Skeletal muscle tissue (tissue), 3 donors: ENCODE measurements at regions not wholly inside any gene's neighbourhood (a gene's known extent, or its start where the extent isn't known, plus 50 kb on each side); places are given as distances from the start of the nearest gene placed in this dataset.

Experiments used
- H3K27ac ChIP-seq: one replicate; pipeline ENCODE4 v1.7.0; 2013; ENCODE audit warnings: mild to moderate bottlenecking, low read depth, low read length, inconsistent platforms
- H3K27me3 ChIP-seq, 3 donors: one replicate each; pipeline ENCODE4 v1.7.0; 2013; ENCODE audit warnings: low read length in 3 of 3; ENCODE audit not compliant: control insufficient read depth in 3 of 3, insufficient read depth in 3 of 3
- H3K36me3 ChIP-seq, 3 donors: one replicate each; pipeline ENCODE4 v1.7.0; 2013; ENCODE audit warnings: low read length in 3 of 3; ENCODE audit not compliant: control insufficient read depth in 3 of 3, insufficient read depth in 3 of 3
- H3K4me1 ChIP-seq, 3 donors: one replicate each; pipeline ENCODE4 v1.7.0; 2013; ENCODE audit warnings: low read length in 3 of 3, mild to moderate bottlenecking in 3 of 3; ENCODE audit not compliant: control insufficient read depth in 3 of 3, insufficient read depth in 3 of 3
- H3K4me3 ChIP-seq, 3 donors: one replicate each; pipeline ENCODE4 v1.7.0; 2013; ENCODE audit warnings: low read length in 3 of 3
- H3K9ac ChIP-seq, 3 donors: one replicate each; pipeline ENCODE4 v1.7.0; 2013; ENCODE audit warnings: low read length in 3 of 3, mild to moderate bottlenecking in 3 of 3, moderate library complexity in 2 of 3, low read depth in 1 of 3
- H3K9me3 ChIP-seq, 3 donors: one replicate each; pipeline ENCODE4 v1.7.0; 2013; ENCODE audit warnings: low read length in 3 of 3; ENCODE audit not compliant: control insufficient read depth in 3 of 3
- donor health status: Osteomylitis.

DNA sequence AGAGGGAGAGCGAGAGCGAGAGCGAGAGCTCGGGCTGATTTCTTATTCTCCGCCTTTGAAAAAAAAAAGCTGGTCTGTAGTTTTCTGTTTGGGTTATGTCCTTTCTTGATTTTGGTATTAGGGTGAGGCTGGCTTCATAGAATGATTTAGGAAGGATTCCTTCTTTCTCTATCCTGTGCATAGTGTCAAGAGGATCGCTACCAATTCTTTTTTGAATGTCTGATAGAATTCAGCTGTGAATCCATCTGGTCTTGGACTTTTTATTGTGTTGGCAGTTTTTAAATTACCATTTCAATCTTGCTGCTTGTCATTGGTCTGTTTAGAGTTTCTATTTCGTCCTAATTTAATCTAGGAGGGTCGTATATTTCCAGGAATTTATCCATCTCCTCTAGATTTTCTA is 1414.6 kb upstream of the MIR17HG start:
- Histone ChIP-seq H3K4me1 (no peaks in the 10 kb centered on the region), H3K27me3 (no peaks in the 10 kb centered on the region), H3K9me3 (no peaks in the 10 kb centered on the region), H3K4me3 (no peak overlapping the region), H3K36me3 (no peaks in the 10 kb centered on the region), H3K9ac (no peak overlapping the region), H3K27ac (no peak overlapping the region)

DNA sequence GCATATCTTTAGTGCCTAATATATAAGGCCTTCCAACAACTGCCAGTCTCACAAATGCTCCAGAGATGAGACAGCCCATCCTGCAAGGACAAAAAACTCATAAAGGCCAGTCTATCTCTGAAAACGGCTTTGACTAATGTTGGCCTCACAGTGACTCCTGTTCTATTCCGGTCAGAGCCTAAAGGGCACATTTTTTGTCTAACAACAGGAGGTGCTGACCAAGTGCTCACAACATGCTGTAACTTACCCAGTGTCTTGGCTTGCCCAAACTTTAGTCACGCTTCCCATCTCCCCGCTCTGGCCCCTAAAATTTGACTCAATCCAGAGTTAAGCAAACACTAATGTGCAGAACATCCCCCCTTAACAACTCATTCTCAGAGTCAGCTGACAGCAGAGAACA is 1411.2 kb upstream of the MIR17HG start:
- Histone ChIP-seq H3K9me3 (no peaks in the 10 kb centered on the region), H3K27ac (no peak overlapping the region), H3K4me3 (no peak overlapping the region), H3K4me1 (no peaks in the 10 kb centered on the region), H3K27me3 (no peaks in the 10 kb centered on the region), H3K36me3 (no peaks in the 10 kb centered on the region), H3K9ac (no peak overlapping the region)

DNA sequence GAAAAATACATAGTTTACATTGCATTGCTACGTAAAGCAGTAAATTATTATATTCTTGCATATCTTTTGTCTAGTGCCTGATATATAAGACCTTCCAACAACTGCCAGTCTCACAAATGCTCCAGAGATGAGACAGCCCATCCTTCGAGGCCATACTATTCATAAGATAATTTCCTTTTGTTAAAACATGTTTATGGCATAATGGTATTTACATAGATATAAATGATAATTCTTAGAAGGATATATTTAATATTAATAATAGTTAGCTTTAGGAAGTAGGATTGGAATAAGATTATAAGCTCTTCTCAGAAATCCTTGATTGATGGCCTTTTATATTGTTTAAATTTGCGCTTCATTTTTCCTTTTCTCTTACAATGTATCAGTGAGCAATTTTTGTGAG is 1410.1 kb upstream of the MIR17HG start:
- no peaks in the 10 kb centered on the region for H3K27me3 ChIP-seq
- H3K36me3 ChIP-seq = no peaks in the 10 kb centered on the region
- no peaks in the 10 kb centered on the region for H3K9me3 ChIP-seq
- H3K27ac ChIP-seq = no peak overlapping the region
- no peaks in the 10 kb centered on the region for H3K4me1 ChIP-seq
- H3K9ac ChIP-seq = no peak overlapping the region
- H3K4me3 ChIP-seq = no peak overlapping the region

- Histone ChIP-seq H3K4me1 (no peaks in the 10 kb centered on the region), H3K27me3 (no peaks in the 10 kb centered on the region), H3K4me3 (no peak overlapping the region), H3K36me3 (no peaks in the 10 kb centered on the region), H3K9me3 (no peaks in the 10 kb centered on the region), H3K27ac (no peak overlapping the region), H3K9ac (no peak overlapping the region)
Measured at GRCh38 chr13:89940383-89940782, 1407.1 kb upstream of the MIR17HG start.

GRCh38 chr13:89943139-89943538 is 1404.3 kb upstream of the MIR17HG start:
- no peaks in the 10 kb centered on the region for H3K36me3 ChIP-seq
- no peak overlapping the region for H3K27ac ChIP-seq

DNA sequence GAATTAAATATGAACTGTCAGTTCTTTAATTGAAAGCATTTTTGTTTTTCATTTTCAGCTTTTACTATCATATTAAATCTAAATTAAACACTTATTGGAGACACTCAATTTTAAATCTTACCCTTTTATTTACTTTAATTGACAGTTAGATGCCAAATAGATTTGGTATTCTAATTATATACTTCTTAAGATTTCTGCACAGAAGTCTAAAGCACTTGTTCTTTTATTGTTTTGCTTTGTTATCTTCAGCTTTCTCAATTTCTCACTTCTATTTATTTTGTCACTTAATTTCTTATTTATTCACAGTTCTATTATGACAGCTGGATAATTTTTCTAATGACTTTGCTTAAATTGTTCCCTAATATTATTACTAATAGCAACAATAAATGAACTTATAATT is 1397.3 kb upstream of the MIR17HG start:
- H3K4me3 ChIP-seq = no peak overlapping the region
- H3K9me3 ChIP-seq = no peaks in the 10 kb centered on the region
- no peaks in the 10 kb centered on the region for H3K4me1 ChIP-seq
- H3K36me3 ChIP-seq = no peaks in the 10 kb centered on the region
- no peak overlapping the region for H3K9ac ChIP-seq
- no peak overlapping the region for H3K27ac ChIP-seq
- no peaks in the 10 kb centered on the region for H3K27me3 ChIP-seq

More at GRCh38 chr13:89943139-89943538, 1404.3 kb upstream of the MIR17HG start:
- Histone ChIP-seq H3K27me3 (no peaks in the 10 kb centered on the region), H3K4me1 (no peaks in the 10 kb centered on the region), H3K9ac (no peak overlapping the region), H3K4me3 (no peak overlapping the region), H3K9me3 (no peaks in the 10 kb centered on the region)

DNA sequence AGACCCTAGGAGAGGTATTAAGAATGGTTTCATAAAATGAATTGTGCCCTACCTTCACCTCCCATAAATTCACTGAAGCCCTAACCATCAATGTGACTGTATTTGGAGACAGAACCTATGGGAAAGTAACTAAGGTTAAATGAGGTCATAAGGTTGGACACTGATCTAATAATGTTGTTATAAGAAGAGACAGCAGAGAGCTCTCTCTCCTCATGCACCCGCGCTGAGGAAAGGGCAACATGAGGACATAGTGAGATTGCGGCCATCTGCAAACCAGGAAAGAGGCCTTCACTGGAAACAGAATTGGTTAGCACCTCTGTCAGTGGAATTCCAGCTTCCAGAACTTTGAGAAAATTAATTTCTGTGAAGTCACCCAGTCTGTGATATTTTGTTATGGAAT is 1396.1 kb upstream of the MIR17HG start:
- no peaks in the 10 kb centered on the region for H3K27me3 ChIP-seq
- H3K27ac ChIP-seq = no peak overlapping the region
- no peaks in the 10 kb centered on the region for H3K36me3 ChIP-seq
- no peak overlapping the region for H3K9ac ChIP-seq
- H3K4me1 ChIP-seq = no peaks in the 10 kb centered on the region
- no peaks in the 10 kb centered on the region for H3K9me3 ChIP-seq
- H3K4me3 ChIP-seq = no peak overlapping the region

- Histone ChIP-seq H3K27ac (no peak overlapping the region), H3K4me3 (no peak overlapping the region), H3K4me1 (no peaks in the 10 kb centered on the region), H3K27me3 (no peaks in the 10 kb centered on the region), H3K9ac (no peak overlapping the region), H3K9me3 (no peaks in the 10 kb centered on the region), H3K36me3 (no peaks in the 10 kb centered on the region)
Measured at GRCh38 chr13:89953581-89953980, 1393.9 kb upstream of the MIR17HG start.

- no peak overlapping the region for H3K4me3 ChIP-seq
Measured at GRCh38 chr13:89955773-89956172, 1391.7 kb upstream of the MIR17HG start.

GRCh38 chr13:89959074-89959473 is 1388.4 kb upstream of the MIR17HG start:
- H3K27me3 ChIP-seq = no peaks in the 10 kb centered on the region
- H3K9me3 ChIP-seq = no peaks in the 10 kb centered on the region
- H3K27ac ChIP-seq = no peak overlapping the region
- H3K9ac ChIP-seq = no peak overlapping the region
- no peak overlapping the region for H3K4me3 ChIP-seq
- H3K36me3 ChIP-seq = no peaks in the 10 kb centered on the region
- H3K4me1 ChIP-seq = no peaks in the 10 kb centered on the region

More at GRCh38 chr13:89955773-89956172, 1391.7 kb upstream of the MIR17HG start:
- no peak overlapping the region for H3K9ac ChIP-seq
- H3K36me3 ChIP-seq = no peaks in the 10 kb centered on the region
- no peaks in the 10 kb centered on the region for H3K27me3 ChIP-seq
- H3K4me1 ChIP-seq = no peaks in the 10 kb centered on the region
- H3K9me3 ChIP-seq = no peaks in the 10 kb centered on the region
- H3K27ac ChIP-seq = no peak overlapping the region

DNA sequence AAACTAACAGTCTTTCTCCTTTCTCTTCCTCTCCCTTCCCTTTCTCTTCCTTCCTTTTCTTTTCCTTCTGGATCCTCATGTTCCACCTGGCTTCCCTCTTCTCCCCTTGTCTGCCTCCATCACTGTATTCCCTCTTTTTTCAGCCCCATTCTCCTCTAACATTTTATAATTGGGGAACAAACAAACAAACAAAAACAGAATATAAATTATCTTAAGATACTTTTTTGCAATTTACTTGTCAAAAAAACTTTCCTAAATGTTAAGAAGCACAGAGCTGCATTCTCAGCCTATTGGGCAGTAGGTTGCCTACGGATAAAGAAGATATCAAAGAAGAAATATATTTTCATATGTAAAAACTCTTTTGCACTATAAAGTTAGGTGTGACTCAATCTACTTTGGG is 1382.2 kb upstream of the MIR17HG start:
- no peak overlapping the region for H3K4me3 ChIP-seq
- H3K27me3 ChIP-seq = no peaks in the 10 kb centered on the region
- no peaks in the 10 kb centered on the region for H3K36me3 ChIP-seq
- no peaks in the 10 kb centered on the region for H3K9me3 ChIP-seq
- no peaks in the 10 kb centered on the region for H3K4me1 ChIP-seq
- H3K9ac ChIP-seq = no peak overlapping the region
- no peak overlapping the region for H3K27ac ChIP-seq
